ENCODE measurements at regions not wholly inside any gene's neighbourhood (a gene's known extent, or its start where the extent isn't known, plus 50 kb on each side); places are given as distances from the start of the nearest gene placed in this dataset.

GRCh38 chr10:62473241-62473640, 99.1 kb downstream of the ZNF365 start:
- no peaks in the 10 kb centered on the region for H3K9me3 ChIP-seq
- TF ChIP-seq CTCF (IDR thresholded peaks at IDR 0.05): no peak
- no peaks in the 10 kb centered on the region for H3K27me3 ChIP-seq (replicated peaks; ENCODE audit: insufficient read depth)
- H3K4me3 ChIP-seq: no peak overlapping the region
- no peaks in the 10 kb centered on the region for H3K4me1 ChIP-seq (ENCODE audit: control insufficient read depth in 1 of 2, low read depth in 2 of 2)
- ATAC-seq (ENCODE audit: insufficient number of reproducible peaks, low FRiP score, low read depth) (no peak), DNase-seq (ENCODE audit: low spot score) (no peak)
- H3K36me3 ChIP-seq: no peaks in the 10 kb centered on the region
- no peak overlapping the region for H3K27ac ChIP-seq

GRCh38 chr10:62475551-62475950, 101.4 kb downstream of the ZNF365 start:
- no peak overlapping the region for H3K4me3 ChIP-seq
- no peak overlapping the region for H3K27ac ChIP-seq
- H3K36me3 ChIP-seq: no peaks in the 10 kb centered on the region
- no peak for ATAC-seq (ENCODE audit: insufficient number of reproducible peaks, low FRiP score, low read depth)
- TF ChIP-seq CTCF (IDR thresholded peaks at IDR 0.05): no peak
- no peaks in the 10 kb centered on the region for H3K9me3 ChIP-seq
- no peaks in the 10 kb centered on the region for H3K4me1 ChIP-seq (ENCODE audit: control insufficient read depth in 1 of 2, low read depth in 2 of 2)
- DNase-seq (ENCODE audit: low spot score): no peak
- no peaks in the 10 kb centered on the region for H3K27me3 ChIP-seq (replicated peaks; ENCODE audit: insufficient read depth)

GRCh38 chr10:62479523-62479922, 105.4 kb downstream of the ZNF365 start:
- no peaks in the 10 kb centered on the region for H3K9me3 ChIP-seq
- DNase-seq (ENCODE audit: low spot score): no peak

GRCh38 chr10:62480196-62480595, 106.0 kb downstream of the ZNF365 start:
- no peaks in the 10 kb centered on the region for H3K4me1 ChIP-seq (ENCODE audit: control insufficient read depth in 1 of 2, low read depth in 2 of 2)
- H3K36me3 ChIP-seq: no peaks in the 10 kb centered on the region
- H3K27ac ChIP-seq: no peak overlapping the region
- ATAC-seq (ENCODE audit: insufficient number of reproducible peaks, low FRiP score, low read depth): no peak
- no peaks in the 10 kb centered on the region for H3K9me3 ChIP-seq
- TF ChIP-seq CTCF (IDR thresholded peaks at IDR 0.05): no peak
- no peaks in the 10 kb centered on the region for H3K27me3 ChIP-seq (replicated peaks; ENCODE audit: insufficient read depth)
- no peak overlapping the region for H3K4me3 ChIP-seq
- DNase-seq (ENCODE audit: low spot score): no peak

More at GRCh38 chr10:62479523-62479922, 105.4 kb downstream of the ZNF365 start:
- H3K4me3 ChIP-seq: no peak overlapping the region
- no peak overlapping the region for H3K27ac ChIP-seq
- no peak for ATAC-seq (ENCODE audit: insufficient number of reproducible peaks, low FRiP score, low read depth)
- H3K27me3 ChIP-seq (replicated peaks; ENCODE audit: insufficient read depth): no peaks in the 10 kb centered on the region
- H3K36me3 ChIP-seq: no peaks in the 10 kb centered on the region
- no peak for TF ChIP-seq CTCF (IDR thresholded peaks at IDR 0.05)
- H3K4me1 ChIP-seq (ENCODE audit: control insufficient read depth in 1 of 2, low read depth in 2 of 2): no peaks in the 10 kb centered on the region

GRCh38 chr10:62482581-62482980, 108.4 kb downstream of the ZNF365 start:
- ATAC-seq (ENCODE audit: insufficient number of reproducible peaks, low FRiP score, low read depth) (no peak), DNase-seq (ENCODE audit: low spot score) (no peak)
- Histone ChIP-seq H3K27me3 (replicated peaks; ENCODE audit: insufficient read depth) (no peaks in the 10 kb centered on the region), H3K27ac (no peak overlapping the region), H3K4me3 (no peak overlapping the region), H3K4me1 (ENCODE audit: control insufficient read depth in 1 of 2, low read depth in 2 of 2) (no peaks in the 10 kb centered on the region), H3K9me3 (no peaks in the 10 kb centered on the region), H3K36me3 (no peaks in the 10 kb centered on the region)
- no peak for TF ChIP-seq CTCF (IDR thresholded peaks at IDR 0.05)

Measured in thoracic aorta (tissue), 2 donors.